ENCODE measurements at regions not wholly inside any gene's neighbourhood (a gene's known extent, or its start where the extent isn't known, plus 50 kb on each side); places are given as distances from the start of the nearest gene placed in this dataset.

DNA sequence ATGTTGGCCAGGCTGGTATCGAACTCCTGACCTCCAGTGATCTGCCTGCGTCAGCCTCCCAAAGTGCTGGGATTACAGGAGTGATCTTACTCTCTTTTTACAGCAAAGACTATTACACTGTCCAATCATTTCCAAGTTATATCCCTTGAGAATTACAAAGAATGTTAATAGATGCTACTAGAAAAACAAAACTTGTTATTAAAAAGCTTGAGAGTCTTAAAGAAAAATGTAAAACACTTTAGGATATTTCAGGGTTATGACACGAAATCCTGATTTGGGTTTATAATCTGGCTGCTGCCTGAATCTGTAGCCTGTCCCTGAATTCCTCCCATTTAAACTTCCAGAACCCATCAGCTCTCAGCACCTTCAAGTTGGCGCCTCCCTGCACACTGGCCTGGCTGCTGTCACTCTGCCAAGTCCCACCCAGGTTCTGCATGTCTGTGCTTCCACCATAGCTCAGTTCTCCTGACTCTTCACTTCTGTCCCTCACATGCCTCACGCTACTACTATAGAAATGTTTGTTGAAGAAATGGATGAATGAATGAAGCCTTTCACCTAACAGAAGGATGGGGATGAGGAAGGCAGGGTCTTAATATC, 55.8 kb upstream of the RFXAP start:
- no peak for DNase-seq (ENCODE audit: low read depth in 2 of 2)
- Histone ChIP-seq H3K27ac (ENCODE audit: insufficient read depth, low read length) (no peak overlapping the region), H3K9me3 (ENCODE audit: control insufficient read depth, insufficient read depth, low read depth, low read length) (no peaks in the 10 kb centered on the region), H3K79me2 (ENCODE audit: control insufficient read depth, insufficient read depth, low read length) (no peaks in the 10 kb centered on the region), H3K4me3 (replicated peaks in 1 of 4; ENCODE audit: control extremely low read depth in 1 of 4, insufficient read depth in 1 of 4, low read depth in 3 of 4, low read length in 4 of 4) (no peak overlapping the region), H3K4me2 (ENCODE audit: extremely low read depth, insufficient read depth, low read length) (no peak overlapping the region), H3K9ac (ENCODE audit: insufficient read depth, low read length) (no peak overlapping the region), H3K4me1 (ENCODE audit: control insufficient read depth, extremely low read depth, insufficient read depth, low read length) (no peaks in the 10 kb centered on the region), H2AFZ (ENCODE audit: low read length) (no peak overlapping the region), H3K36me3 (ENCODE audit: control insufficient read depth, insufficient read depth, low read length) (no peaks in the 10 kb centered on the region), H3K27me3 (ENCODE audit: control insufficient read depth, insufficient read depth, low read length) (no peaks in the 10 kb centered on the region), H4K20me1 (ENCODE audit: control insufficient read depth, extremely low read depth, insufficient read depth, low read length) (no peaks in the 10 kb centered on the region)
- no peak for TF ChIP-seq EZH2 (IDR thresholded peaks at IDR 0.05; ENCODE audit: low read length, missing control alignments)
- TF ChIP-seq, protein P1, sequence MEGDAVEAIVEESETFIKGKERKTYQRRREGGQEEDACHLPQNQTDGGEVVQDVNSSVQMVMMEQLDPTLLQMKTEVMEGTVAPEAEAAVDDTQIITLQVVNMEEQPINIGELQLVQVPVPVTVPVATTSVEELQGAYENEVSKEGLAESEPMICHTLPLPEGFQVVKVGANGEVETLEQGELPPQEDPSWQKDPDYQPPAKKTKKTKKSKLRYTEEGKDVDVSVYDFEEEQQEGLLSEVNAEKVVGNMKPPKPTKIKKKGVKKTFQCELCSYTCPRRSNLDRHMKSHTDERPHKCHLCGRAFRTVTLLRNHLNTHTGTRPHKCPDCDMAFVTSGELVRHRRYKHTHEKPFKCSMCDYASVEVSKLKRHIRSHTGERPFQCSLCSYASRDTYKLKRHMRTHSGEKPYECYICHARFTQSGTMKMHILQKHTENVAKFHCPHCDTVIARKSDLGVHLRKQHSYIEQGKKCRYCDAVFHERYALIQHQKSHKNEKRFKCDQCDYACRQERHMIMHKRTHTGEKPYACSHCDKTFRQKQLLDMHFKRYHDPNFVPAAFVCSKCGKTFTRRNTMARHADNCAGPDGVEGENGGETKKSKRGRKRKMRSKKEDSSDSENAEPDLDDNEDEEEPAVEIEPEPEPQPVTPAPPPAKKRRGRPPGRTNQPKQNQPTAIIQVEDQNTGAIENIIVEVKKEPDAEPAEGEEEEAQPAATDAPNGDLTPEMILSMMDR (conservative IDR thresholded peaks at IDR 0.05 in 1 of 2, IDR thresholded peaks at IDR 0.05 in 1 of 2; ENCODE audit: low read depth in 1 of 2, low read length in 2 of 2) = no peak

DNA sequence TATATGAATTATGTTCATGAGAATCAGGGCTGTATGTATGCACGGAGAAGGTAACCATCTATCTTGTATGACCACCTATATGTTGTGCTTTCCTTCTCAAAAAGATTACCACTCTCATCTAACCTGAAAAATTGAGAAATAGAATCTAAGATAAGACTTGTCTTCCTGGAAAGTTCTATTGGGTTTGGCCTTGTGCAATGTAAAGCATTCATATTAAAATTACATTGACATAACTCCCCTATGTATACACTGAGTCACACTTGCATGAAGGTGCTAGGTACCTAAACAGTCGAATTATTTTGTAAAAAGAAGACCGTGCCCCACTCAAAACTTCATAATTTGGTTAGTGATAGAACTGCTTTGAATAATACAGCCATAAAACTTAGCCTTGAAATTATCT, 54.5 kb upstream of the RFXAP start:
- H3K9me3 ChIP-seq (ENCODE audit: control insufficient read depth, insufficient read depth, low read depth, low read length) = no peaks in the 10 kb centered on the region
- H3K27me3 ChIP-seq (ENCODE audit: control insufficient read depth, insufficient read depth, low read length) = no peaks in the 10 kb centered on the region
- no peak overlapping the region for H3K4me2 ChIP-seq (ENCODE audit: extremely low read depth, insufficient read depth, low read length)
- no peaks in the 10 kb centered on the region for H3K4me1 ChIP-seq (ENCODE audit: control insufficient read depth, extremely low read depth, insufficient read depth, low read length)
- no peak overlapping the region for H3K27ac ChIP-seq (ENCODE audit: insufficient read depth, low read length)
- H3K9ac ChIP-seq (ENCODE audit: insufficient read depth, low read length) = no peak overlapping the region
- H2AFZ ChIP-seq (ENCODE audit: low read length) = no peak overlapping the region
- no peak for DNase-seq (ENCODE audit: low read depth in 2 of 2)
- no peaks in the 10 kb centered on the region for H3K36me3 ChIP-seq (ENCODE audit: control insufficient read depth, insufficient read depth, low read length)
- no peaks in the 10 kb centered on the region for H4K20me1 ChIP-seq (ENCODE audit: control insufficient read depth, extremely low read depth, insufficient read depth, low read length)
- no peak overlapping the region for H3K4me3 ChIP-seq (replicated peaks in 1 of 4; ENCODE audit: control extremely low read depth in 1 of 4, insufficient read depth in 1 of 4, low read depth in 3 of 4, low read length in 4 of 4)
- TF ChIP-seq, protein P1 (conservative IDR thresholded peaks at IDR 0.05 in 1 of 2, IDR thresholded peaks at IDR 0.05 in 1 of 2; ENCODE audit: low read depth in 1 of 2, low read length in 2 of 2) = no peak
- no peak for TF ChIP-seq EZH2 (IDR thresholded peaks at IDR 0.05; ENCODE audit: low read length, missing control alignments)
- H3K79me2 ChIP-seq (ENCODE audit: control insufficient read depth, insufficient read depth, low read length) = no peaks in the 10 kb centered on the region

DNA sequence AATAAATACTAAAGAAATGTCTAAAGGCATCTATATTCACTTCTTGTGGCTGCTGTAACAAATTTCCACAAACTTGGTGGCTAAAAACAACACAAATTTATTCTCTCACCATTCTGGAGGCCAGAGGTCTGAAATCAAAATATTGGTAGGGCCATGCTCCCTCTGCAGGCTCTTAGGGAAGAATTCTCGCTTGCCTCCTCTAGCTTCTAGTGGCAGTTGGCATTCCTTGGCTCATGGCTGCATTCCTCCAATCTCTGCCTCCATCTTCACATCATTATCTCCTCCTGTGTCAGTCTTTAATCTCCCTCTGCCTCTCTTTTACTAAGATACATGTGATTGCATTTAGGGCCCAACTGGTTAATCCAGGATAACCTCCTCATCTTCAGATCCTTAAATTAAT, 54.1 kb upstream of the RFXAP start:
- TF ChIP-seq, protein P1 (conservative IDR thresholded peaks at IDR 0.05 in 1 of 2, IDR thresholded peaks at IDR 0.05 in 1 of 2; ENCODE audit: low read depth in 1 of 2, low read length in 2 of 2) = no peak
- no peaks in the 10 kb centered on the region for H4K20me1 ChIP-seq (ENCODE audit: control insufficient read depth, extremely low read depth, insufficient read depth, low read length)
- no peaks in the 10 kb centered on the region for H3K27me3 ChIP-seq (ENCODE audit: control insufficient read depth, insufficient read depth, low read length)
- H3K79me2 ChIP-seq (ENCODE audit: control insufficient read depth, insufficient read depth, low read length) = no peaks in the 10 kb centered on the region
- no peak for DNase-seq (ENCODE audit: low read depth in 2 of 2)
- no peaks in the 10 kb centered on the region for H3K36me3 ChIP-seq (ENCODE audit: control insufficient read depth, insufficient read depth, low read length)
- no peak overlapping the region for H3K9ac ChIP-seq (ENCODE audit: insufficient read depth, low read length)
- no peak overlapping the region for H3K4me3 ChIP-seq (replicated peaks in 1 of 4; ENCODE audit: control extremely low read depth in 1 of 4, insufficient read depth in 1 of 4, low read depth in 3 of 4, low read length in 4 of 4)
- H3K9me3 ChIP-seq (ENCODE audit: control insufficient read depth, insufficient read depth, low read depth, low read length) = no peaks in the 10 kb centered on the region
- no peak overlapping the region for H2AFZ ChIP-seq (ENCODE audit: low read length)
- H3K27ac ChIP-seq (ENCODE audit: insufficient read depth, low read length) = no peak overlapping the region
- H3K4me2 ChIP-seq (ENCODE audit: extremely low read depth, insufficient read depth, low read length) = no peak overlapping the region
- H3K4me1 ChIP-seq (ENCODE audit: control insufficient read depth, extremely low read depth, insufficient read depth, low read length) = no peaks in the 10 kb centered on the region
